BJ (cell line): ENCODE measurements at regions not wholly inside any gene's neighbourhood (a gene's known extent, or its start where the extent isn't known, plus 50 kb on each side); places are given as distances from the start of the nearest gene placed in this dataset.

ENCODE experiments used
- CTCF ChIA-PET: fragments of 350-600 bp; formaldehyde crosslinking; extraction: SDS; loops from one replicate; lab custom pipeline; 2021; ENCODE audit warnings: antibody characterized with exemption, inconsistent platforms; lab: Yijun Ruan, JAX
- POLR2A ChIA-PET: fragments of 300-600 bp; sonication (Branson Sonifier 250); formaldehyde crosslinking; extraction: SDS; loops from one replicate; lab custom pipeline; 2021; ENCODE audit warnings: antibody characterized with exemption; lab: Charles Lee
- DNase-seq: peaks from one replicate; pipeline ENCODE4 v3.0.0-alpha.2; 2011; ENCODE audit warnings: low read depth
- H3K27me3 ChIP-seq: 2 replicates; pipeline ENCODE4 v1.6.0; 2011; ENCODE audit warnings: low read length; ENCODE audit not compliant: control insufficient read depth, insufficient read depth
- H3K36me3 ChIP-seq: 2 replicates; pipeline ENCODE4 v1.5.1; 2011; ENCODE audit warnings: low read length; ENCODE audit not compliant: control insufficient read depth, insufficient read depth
- H3K4me3 ChIP-seq: 2 replicates; pipeline ENCODE4 v1.5.1; 2011; ENCODE audit warnings: low read depth, mild to moderate bottlenecking, control low read depth, low read length
- TF ChIP-seq, protein P1 (sequence below): IDR thresholded peaks from 2 replicates; pipeline ENCODE4 v1.5.1; 2011; ENCODE audit warnings: low read depth, mild to moderate bottlenecking, control low read depth, inconsistent platforms, low read length, moderate library complexity; ENCODE audit not compliant: insufficient read depth

DNA sequence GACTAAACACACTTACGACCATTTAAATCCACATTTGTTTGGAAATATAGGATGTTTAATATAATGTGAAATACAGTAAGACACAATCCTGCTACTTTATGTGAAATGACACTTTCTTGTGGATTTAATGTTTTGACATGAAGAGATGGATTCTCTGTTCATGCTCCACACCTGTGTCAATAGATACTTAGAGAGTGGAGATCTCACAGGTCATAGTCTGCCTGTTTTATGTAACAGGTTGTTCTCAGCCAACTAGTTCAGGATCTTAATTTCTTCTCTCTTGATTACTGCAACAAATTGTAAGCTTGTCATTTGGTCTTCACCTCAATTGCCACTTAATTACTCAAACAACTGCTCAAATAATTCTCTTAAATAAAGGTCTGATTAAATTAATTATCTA lies 1621.2 kb downstream of the PCDH7 start:
- no peak overlapping the region for H3K4me3 ChIP-seq
- H3K27me3 ChIP-seq: no peaks in the 10 kb centered on the region
- DNase-seq: no peak
- CTCF ChIA-PET: no interaction called here
- TF ChIP-seq, protein P1, sequence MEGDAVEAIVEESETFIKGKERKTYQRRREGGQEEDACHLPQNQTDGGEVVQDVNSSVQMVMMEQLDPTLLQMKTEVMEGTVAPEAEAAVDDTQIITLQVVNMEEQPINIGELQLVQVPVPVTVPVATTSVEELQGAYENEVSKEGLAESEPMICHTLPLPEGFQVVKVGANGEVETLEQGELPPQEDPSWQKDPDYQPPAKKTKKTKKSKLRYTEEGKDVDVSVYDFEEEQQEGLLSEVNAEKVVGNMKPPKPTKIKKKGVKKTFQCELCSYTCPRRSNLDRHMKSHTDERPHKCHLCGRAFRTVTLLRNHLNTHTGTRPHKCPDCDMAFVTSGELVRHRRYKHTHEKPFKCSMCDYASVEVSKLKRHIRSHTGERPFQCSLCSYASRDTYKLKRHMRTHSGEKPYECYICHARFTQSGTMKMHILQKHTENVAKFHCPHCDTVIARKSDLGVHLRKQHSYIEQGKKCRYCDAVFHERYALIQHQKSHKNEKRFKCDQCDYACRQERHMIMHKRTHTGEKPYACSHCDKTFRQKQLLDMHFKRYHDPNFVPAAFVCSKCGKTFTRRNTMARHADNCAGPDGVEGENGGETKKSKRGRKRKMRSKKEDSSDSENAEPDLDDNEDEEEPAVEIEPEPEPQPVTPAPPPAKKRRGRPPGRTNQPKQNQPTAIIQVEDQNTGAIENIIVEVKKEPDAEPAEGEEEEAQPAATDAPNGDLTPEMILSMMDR: no peak
- POLR2A ChIA-PET: no interaction called here
- H3K36me3 ChIP-seq: no peaks in the 10 kb centered on the region

DNA sequence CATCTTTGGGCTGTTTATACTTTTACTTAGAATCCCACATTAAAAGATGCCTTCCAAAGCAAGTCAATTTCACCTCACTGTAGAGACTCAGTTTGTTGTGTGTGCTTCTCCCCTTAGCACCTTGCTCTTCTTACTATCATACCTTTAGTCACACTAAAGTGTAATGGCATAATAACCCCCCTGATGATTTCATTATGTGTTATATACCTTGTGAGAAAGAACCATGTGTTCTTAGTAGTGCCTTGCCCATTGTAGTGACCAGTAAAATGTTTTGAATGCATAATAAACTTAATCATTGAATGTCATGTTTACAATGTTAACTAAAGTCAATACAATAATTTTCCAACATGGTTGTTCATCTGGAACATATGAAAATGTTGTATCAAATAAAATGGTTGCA lies 1621.9 kb downstream of the PCDH7 start:
- TF ChIP-seq, protein P1: no peak
- POLR2A ChIA-PET: no interaction called here
- CTCF ChIA-PET: no interaction called here
- no peaks in the 10 kb centered on the region for H3K36me3 ChIP-seq
- DNase-seq: no peak
- H3K4me3 ChIP-seq: no peak overlapping the region
- H3K27me3 ChIP-seq: no peaks in the 10 kb centered on the region

DNA sequence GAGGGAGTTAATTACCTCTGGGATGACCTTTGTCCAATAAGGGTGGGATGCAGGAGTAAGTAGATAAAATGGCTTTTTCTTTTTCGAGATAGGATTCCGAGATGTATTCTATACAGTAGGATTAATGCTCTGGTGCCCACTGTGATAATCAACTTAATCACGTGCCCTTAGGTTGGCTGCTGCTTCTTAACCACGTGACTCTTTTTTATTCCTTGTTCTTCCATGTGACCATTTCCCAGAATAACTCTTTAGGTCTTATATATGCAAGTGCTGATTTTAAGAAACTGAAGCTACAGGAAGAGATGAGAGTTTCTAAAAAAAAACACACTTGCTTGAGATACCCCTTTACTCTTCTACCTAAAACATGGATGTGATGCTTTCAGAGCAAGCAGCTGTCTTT lies 1628.9 kb downstream of the PCDH7 start:
- H3K4me3 ChIP-seq: no peak overlapping the region
- H3K36me3 ChIP-seq: no peaks in the 10 kb centered on the region
- POLR2A ChIA-PET: no interaction called here
- H3K27me3 ChIP-seq: no peaks in the 10 kb centered on the region
- no peak for DNase-seq
- CTCF ChIA-PET: interaction anchor here (0.7 kb wide), 1 partner anchor 425 kb away, joined by 3 read pairs; no protein-coding TSS in a partner anchor
- TF ChIP-seq, protein P1: no peak

DNA sequence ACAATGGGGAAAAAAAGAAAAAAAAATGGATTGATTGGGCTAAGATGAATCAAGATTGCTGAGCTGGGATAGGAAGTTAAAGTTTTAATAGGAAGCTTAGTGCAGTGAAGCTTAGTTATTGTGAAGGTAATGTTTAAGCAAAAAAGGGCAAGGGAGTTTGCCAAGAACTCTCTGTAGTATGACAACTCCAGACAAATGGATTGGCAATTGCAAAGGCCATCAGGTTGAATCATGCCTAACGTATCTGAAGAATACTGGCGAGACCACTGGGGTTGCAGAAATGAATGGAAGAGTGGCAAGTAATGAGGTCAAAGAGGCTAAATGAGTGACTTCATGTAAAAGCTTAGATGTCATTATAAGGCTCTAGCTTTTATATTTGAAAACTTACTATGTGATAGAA lies 1654.0 kb downstream of the PCDH7 start:
- POLR2A ChIA-PET: no interaction called here
- Histone ChIP-seq H3K36me3 (no peaks in the 10 kb centered on the region), H3K4me3 (no peak overlapping the region), H3K27me3 (no peaks in the 10 kb centered on the region)
- DNase-seq: no peak
- TF ChIP-seq, protein P1: no peak
- CTCF ChIA-PET: no interaction called here

DNA sequence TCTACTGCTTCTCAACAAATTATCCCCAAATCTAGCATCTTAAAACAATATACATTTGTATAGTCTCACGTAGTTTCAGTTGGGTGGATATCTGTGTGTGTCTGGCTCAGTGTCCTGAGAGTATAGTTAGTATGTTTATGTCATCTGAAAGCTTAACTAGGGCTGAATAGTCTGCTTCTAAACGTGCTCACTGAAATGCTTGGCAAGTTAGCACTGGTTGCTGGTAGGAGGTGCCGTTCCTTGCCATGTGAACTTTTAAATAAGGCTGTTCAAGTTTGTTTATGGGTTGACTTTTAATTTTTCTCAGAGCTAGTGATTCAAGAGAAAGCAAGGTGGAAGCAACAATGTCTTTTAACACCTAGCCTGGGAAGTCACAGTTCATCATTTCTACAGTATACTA lies 1673.6 kb downstream of the PCDH7 start:
- ChIA-PET CTCF (no interaction called here), POLR2A (no interaction called here)

More for the DNA sequence above, 1673.6 kb downstream of the PCDH7 start:
- no peaks in the 10 kb centered on the region for H3K27me3 ChIP-seq
- no peaks in the 10 kb centered on the region for H3K36me3 ChIP-seq
- TF ChIP-seq, protein P1: no peak
- H3K4me3 ChIP-seq: no peak overlapping the region
- no peak for DNase-seq
